GM19035 (cell line): ENCODE measurements at regions not wholly inside any gene's neighbourhood (a gene's known extent, or its start where the extent isn't known, plus 50 kb on each side); places are given as distances from the start of the nearest gene placed in this dataset.

Source experiments
- ATAC-seq: cut with Tn5 transposase; IDR thresholded peaks from one replicate; pipeline ENCODE4 v1.9.1; 2021; ENCODE audit not compliant: unreplicated experiment

DNA sequence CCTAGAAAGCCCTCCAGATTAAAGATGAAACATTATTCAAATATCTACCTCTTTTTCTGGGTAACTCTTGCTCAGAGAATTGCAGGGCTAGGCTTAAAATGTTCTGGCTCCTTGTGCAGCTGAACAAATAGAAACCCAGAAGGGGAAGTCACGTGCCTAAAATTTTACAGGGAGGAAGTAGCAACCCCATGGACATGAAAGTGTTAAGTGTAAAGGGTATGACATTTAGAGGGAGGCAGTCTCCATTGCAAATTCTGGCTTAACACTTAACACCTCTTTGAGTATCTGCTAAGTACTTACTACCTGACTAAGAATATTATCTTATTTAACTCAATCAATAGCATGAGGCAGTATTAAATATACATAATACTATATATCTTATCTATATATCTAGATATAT lies 376.1 kb upstream of the ERCC4 start:
- no peak for ATAC-seq

GRCh38 chr16:13545271-13545670 lies 374.7 kb upstream of the ERCC4 start:
- ATAC-seq, result no peak

GRCh38 chr16:13550254-13550653 lies 369.7 kb upstream of the ERCC4 start:
- no peak for ATAC-seq

DNA sequence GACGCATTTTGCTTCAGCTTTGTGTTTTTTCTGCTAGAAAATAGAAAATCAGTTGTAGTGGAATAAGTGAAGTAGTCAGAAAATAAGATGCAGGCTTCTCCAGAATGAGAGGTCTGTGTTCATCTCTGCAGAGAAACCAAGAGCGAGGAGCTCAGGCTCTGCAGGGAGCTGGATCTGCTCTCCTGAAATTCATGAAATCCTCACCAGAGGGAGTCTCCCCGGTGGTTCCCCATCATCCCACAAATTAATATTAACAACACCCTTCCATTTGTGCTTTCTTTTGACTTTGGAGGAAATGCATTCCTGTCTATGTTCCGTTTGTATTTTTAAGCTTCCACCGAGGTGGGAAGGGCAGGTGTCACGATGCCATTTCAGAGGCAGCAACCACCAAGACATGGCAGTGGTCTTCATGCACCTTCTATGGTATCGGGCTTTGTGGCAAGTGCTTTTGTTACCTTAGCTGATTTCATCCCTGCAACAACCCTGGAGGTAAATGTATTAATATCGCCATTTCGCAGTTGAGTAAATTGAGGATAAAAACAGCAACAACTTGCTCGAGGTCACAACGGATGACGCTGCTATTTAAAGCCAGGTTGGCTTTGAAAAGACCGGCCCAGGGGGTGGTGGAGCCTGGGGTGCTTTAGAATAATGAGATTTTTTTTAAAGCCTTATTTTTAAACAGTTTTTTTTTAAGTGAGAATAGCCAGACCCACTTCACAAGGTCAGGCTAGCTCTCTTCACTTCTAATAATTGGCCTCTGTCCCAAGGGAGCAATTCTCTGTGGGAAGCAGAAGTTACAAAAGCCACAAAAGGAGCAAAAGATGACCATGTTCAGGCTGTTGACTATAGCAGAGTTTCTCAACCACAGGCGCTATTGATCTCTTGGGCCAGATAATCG lies 367.6 kb upstream of the ERCC4 start:
- ATAC-seq, result no peak

DNA sequence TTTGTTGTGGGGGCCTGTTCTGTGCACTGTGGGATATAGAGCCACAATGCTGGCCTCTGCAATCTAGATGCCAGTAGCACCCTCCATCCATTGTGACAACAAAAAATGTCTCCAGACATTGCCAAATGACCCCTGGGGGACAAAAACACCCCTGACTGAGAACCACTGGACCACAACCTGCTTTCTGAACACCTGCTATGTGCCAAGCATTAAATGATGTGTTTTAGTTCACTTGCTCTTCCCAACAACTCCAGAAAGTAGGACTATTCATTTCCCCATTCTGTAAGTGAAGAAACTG lies 367.0 kb upstream of the ERCC4 start:
- no peak for ATAC-seq

- no peak for ATAC-seq
These were observed 366.4 kb upstream of the ERCC4 start for GRCh38 chr16:13553453-13553985.

- no peak for ATAC-seq
These were observed 365.9 kb upstream of the ERCC4 start for GRCh38 chr16:13554005-13554404.

GRCh38 chr16:13554643-13555042 lies 365.3 kb upstream of the ERCC4 start:
- ATAC-seq, result no peak

DNA sequence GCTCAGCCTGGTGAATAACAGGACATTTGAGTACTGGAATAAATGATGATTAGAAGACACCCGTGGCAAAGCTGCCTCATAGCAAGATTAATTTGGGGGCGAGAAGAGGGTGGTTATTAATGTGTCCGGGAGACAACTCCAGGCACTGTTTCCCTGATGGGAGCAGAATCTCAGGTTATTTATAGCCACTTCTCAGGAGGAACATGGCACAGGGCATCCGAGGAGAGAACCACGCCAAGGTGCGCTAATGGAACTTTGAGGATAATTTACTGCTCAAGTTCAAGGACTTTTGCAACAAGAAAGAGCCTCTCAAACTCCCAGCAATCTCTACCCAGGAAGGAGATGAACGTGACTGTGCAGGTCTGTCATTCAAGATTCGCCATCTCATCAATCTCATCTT lies 362.5 kb upstream of the ERCC4 start:
- ATAC-seq, result no peak

- ATAC-seq, result no peak
These were observed 361.2 kb upstream of the ERCC4 start for GRCh38 chr16:13558752-13559151.

DNA sequence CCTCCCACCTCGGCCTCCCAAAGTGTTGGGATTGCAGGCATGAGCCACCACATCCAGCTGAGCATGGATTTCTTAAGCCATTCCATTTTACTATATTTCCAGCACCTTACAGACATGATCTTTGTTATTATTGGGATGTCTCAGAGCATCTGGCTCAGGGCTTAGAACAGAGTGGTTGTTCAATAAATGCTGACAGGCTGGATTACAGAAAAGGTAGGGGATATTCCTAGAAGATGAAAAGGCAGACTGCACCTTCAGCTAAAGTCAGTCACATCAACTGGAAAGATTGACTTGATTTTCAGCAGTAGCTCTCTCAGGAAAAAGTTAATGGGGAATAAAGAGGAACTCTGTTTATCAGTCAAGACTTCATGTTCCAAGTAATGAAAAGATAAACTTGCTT lies 360.3 kb upstream of the ERCC4 start:
- no peak for ATAC-seq

- ATAC-seq, result no peak
These were observed 359.8 kb upstream of the ERCC4 start for GRCh38 chr16:13560151-13560550.

GRCh38 chr16:13561291-13562070 lies 358.5 kb upstream of the ERCC4 start:
- ATAC-seq, result no peak

DNA sequence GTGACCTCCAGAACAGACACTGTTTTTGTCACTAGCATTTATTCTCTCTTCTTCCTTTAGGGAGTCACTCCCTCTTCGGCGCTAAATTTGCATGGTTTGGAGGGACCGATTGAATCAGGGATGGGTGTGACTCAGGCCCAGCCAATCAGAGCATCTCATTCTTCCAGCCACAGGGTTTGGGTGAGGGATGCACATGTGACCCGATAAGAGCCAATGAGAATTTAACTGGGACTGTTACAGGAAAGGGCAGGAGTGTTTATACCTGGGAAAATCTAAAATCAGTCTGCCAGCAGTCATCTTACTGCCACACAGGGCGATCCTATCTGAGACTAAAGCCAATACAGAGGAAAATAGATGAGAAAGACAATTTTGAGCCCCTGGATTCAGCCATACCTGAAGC lies 351.2 kb upstream of the ERCC4 start:
- ATAC-seq, result no peak

GRCh38 chr16:13569986-13570385 lies 350.0 kb upstream of the ERCC4 start:
- no peak for ATAC-seq

- ATAC-seq, result no peak
These were observed 348.9 kb upstream of the ERCC4 start for GRCh38 chr16:13571036-13571435.

GRCh38 chr16:13573903-13574302 lies 346.1 kb upstream of the ERCC4 start:
- no peak for ATAC-seq

DNA sequence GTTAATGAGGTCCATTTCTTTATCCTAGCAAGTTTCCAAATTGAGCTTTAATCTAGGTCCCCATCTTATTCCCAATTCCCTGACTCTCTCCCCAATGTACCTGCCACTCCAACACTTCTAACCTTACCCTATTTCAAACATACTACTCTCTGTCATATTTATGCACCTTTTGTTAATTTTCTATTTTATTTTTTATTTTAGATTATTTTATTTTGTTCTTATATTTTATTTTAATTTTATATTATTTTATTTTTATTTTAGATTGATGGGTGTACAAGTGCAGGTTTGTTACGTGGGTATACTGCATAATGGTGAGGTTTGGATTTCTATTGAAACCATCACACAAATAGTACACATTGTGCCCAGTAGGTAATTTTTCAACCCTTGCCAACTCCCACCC lies 333.9 kb upstream of the ERCC4 start:
- ATAC-seq, result no peak

- no peak for ATAC-seq
These were observed 332.8 kb upstream of the ERCC4 start for GRCh38 chr16:13587181-13587580.

- ATAC-seq, result no peak
These were observed 325.1 kb upstream of the ERCC4 start for GRCh38 chr16:13594823-13595222.

DNA sequence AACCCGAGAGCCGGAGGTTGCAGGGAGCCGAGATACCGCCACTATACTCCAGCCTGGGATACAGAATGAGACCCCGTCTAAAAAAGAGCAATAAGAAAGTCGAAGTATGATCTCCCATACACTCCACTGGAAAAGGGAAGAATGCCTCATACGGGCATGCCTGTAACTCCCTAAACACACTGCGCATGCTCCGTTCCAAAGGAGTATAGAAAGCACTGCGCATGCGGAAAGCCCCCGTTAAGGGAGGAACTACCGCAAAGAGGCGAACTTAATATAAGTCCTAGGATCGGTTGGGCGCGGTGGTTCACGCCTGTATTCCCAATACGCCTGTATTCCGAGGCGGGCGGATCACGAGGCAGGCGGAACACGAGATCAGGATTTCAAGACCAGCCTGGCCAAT lies 313.1 kb upstream of the ERCC4 start:
- no peak for ATAC-seq

GRCh38 chr16:13607289-13607688 lies 312.7 kb upstream of the ERCC4 start:
- no peak for ATAC-seq
